Heart left ventricle (tissue), 13 donors: ENCODE measurements at regions not wholly inside any gene's neighbourhood (a gene's known extent, or its start where the extent isn't known, plus 50 kb on each side); places are given as distances from the start of the nearest gene placed in this dataset.

Experiments
- CTCF ChIP-seq, 12 donors: fragments of 200-600 bp; sonication (generic) in 4 of 12; IDR thresholded peaks; one replicate each; pipeline versions ENCODE4 v1.5.0 to v1.8.0; 2018 to 2022; ENCODE audit warnings: antibody characterized with exemption in 12 of 12, mild to moderate bottlenecking in 5 of 12
- POLR2A ChIP-seq, 2 donors: fragments of 450-650 bp; IDR thresholded peaks; one replicate each; pipeline ENCODE4 v1.6.1; 2017; ENCODE audit warnings: antibody characterized with exemption in 2 of 2, mild to moderate bottlenecking in 2 of 2, moderate library complexity in 2 of 2
- donor health status: ischemic (EF 13 %, LVEDD 7.1; RV severe dilation, severe dysfunction).
- donor health status: DM: no; HTN: yes; CAD: no.
- donor health status: DM: no; HTN: no; CAD: no.
- donor health status: ischemic (EF 25% LVEDD 6.9; RV normal size, moderate dysfunction).
- donor health status: ischemic (EF 25% LVEDD 5.7; RV mildly dilated, moderate dysfunction).
- donor health status: ischemic (EF 35%, LVEDD 5.7; RV mildly dilated, moderate dysfunction).
- donor health status: nonischemic (EF 11% LVEDD 7.7; RV severe dilation, severe dysfunction).
- donor health status: DM: yes; HTN: yes; CAD: no.
- donor health status: PGD.
- donor health status: ischemic (EF 29% LVEDD 5.4; RV normal size, mild dysfunction).
- donor health status: nonischemic (EF 23%, LVEDD 6.1; RV moderate dilation, normal function).

GRCh38 chr18:10239103-10239502, 215.3 kb upstream of the APCDD1 start:
- TF ChIP-seq CTCF (IDR thresholded peaks at IDR 0.05) (no peak), POLR2A (IDR thresholded peaks at IDR 0.05) (no peak)
